Erythroblast (primary cell): ENCODE measurements at regions not wholly inside any gene's neighbourhood (a gene's known extent, or its start where the extent isn't known, plus 50 kb on each side); places are given as distances from the start of the nearest gene placed in this dataset.

ENCODE experiments used
- GATA1 ChIP-seq: IDR thresholded peaks from 2 replicates; pipeline ENCODE4 v1.6.1; 2011; ENCODE audit warnings: low read depth, mild to moderate bottlenecking, control low read depth, low read length, moderate library complexity
- POLR2A ChIP-seq: IDR thresholded peaks from 2 replicates; pipeline ENCODE4 v1.6.1; 2011; ENCODE audit warnings: mild to moderate bottlenecking, low read length

DNA sequence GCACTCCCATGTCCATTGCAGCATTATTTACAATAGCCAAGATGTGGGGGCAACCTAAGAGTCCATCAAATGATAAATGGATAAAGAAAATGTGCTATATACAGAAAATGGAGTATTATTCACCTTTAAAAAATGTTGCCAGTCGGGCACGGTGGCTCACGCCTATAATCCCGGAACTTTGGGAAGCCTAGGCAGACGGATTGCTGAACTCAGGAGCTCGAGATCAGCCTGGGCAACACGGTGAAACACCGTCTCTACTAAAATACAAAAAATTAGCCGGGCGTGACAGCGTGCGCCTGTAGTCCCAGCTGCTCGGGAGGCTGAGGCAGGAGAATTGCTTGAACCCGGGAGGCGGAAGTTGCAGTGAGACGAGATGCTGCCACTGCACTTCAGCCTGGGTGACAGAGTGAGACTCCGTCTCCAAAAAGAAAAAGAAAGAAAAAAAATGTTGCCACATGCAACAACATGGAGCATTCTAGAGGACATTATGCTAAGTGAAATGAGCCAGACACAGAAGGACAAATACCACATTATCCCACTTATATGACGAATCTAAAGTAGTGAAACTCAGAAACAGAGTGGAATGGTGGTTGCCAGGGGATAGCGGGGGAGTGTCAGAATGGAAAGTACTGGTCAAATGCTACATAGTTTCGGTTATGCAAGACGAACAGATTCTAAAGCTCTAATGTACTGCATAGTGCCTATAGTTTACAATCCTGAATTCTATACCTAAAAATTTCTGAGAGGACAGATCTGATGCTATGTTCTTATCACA is 1385.6 kb upstream of the TMEFF2 start:
- TF ChIP-seq POLR2A (no peak), GATA1 (no peak)
